OCI-LY1 (cell line): ENCODE measurements at regions not wholly inside any gene's neighbourhood (a gene's known extent, or its start where the extent isn't known, plus 50 kb on each side); places are given as distances from the start of the nearest gene placed in this dataset.

ENCODE experiments used
- H2AFZ ChIP-seq: fragments of 200-600 bp; sonication (generic), shearing (Covaris generic); 2 replicates; pipeline ENCODE4 v1.6.0; 2014; ENCODE audit warnings: antibody characterized with exemption, mild to moderate bottlenecking, low read length
- H3F3A ChIP-seq: fragments of 200-600 bp; sonication (generic), shearing (Covaris generic); 2 replicates; pipeline ENCODE4 v1.6.0; 2014; ENCODE audit warnings: mild to moderate bottlenecking, antibody characterized with exemption, low read length, moderate library complexity; ENCODE audit not compliant: insufficient read depth
- H3K27ac ChIP-seq: fragments of 200-600 bp; sonication (generic); 2 replicates; pipeline ENCODE4 v1.5.1; 2014; ENCODE audit warnings: low read length, mixed run types, mild to moderate bottlenecking, low read depth; ENCODE audit not compliant: poor library complexity, severe bottlenecking
- H3K27me3 ChIP-seq: fragments of 200-600 bp; sonication (generic); 2 replicates; pipeline ENCODE4 v1.6.0; 2014; ENCODE audit warnings: antibody characterized with exemption, mild to moderate bottlenecking, low read length, moderate library complexity; ENCODE audit not compliant: insufficient read depth
- H3K36me3 ChIP-seq: fragments of 200-600 bp; sonication (generic); 2 replicates; pipeline ENCODE4 v1.6.1; 2014; ENCODE audit warnings: mild to moderate bottlenecking, antibody characterized with exemption, low read length, moderate library complexity, mixed read lengths; ENCODE audit not compliant: insufficient read depth
- H3K4me1 ChIP-seq: fragments of 200-600 bp; sonication (generic); 2 replicates; pipeline ENCODE4 v1.5.1; 2014; ENCODE audit warnings: mild to moderate bottlenecking, low read length, moderate library complexity; ENCODE audit not compliant: insufficient read depth, severe bottlenecking
- H3K4me2 ChIP-seq: fragments of 200-600 bp; sonication (generic), shearing (Covaris generic); 2 replicates; pipeline ENCODE4 v1.6.1; 2014; ENCODE audit warnings: low read length
- H3K4me3 ChIP-seq: fragments of 200-600 bp; sonication (generic); 2 replicates; pipeline ENCODE4 v1.5.1; 2014; ENCODE audit warnings: low read length, low read depth, mild to moderate bottlenecking, mixed read lengths; ENCODE audit not compliant: poor library complexity, severe bottlenecking
- H3K79me2 ChIP-seq: fragments of 200-600 bp; shearing (Covaris generic); 2 replicates; pipeline ENCODE4 v1.6.1; 2016; ENCODE audit warnings: mixed run types, low read length, mixed read lengths; ENCODE audit not compliant: insufficient read depth
- H3K9ac ChIP-seq: fragments of 200-600 bp; sonication (generic), shearing (Covaris generic); 2 replicates; pipeline ENCODE4 v1.6.1; 2014; ENCODE audit warnings: mild to moderate bottlenecking, low read length, mixed read lengths
- H3K9me2 ChIP-seq: fragments of 200-600 bp; sonication (generic), shearing (Covaris generic); 2 replicates; pipeline ENCODE4 v1.6.1; 2014; ENCODE audit warnings: low read depth, mild to moderate bottlenecking, low read length, mixed read lengths
- H3K9me3 ChIP-seq: fragments of 200-600 bp; shearing (Covaris generic); 2 replicates; pipeline ENCODE4 v1.6.1; 2014; ENCODE audit warnings: low read length, mixed read lengths
- H4K20me1 ChIP-seq: fragments of 200-600 bp; sonication (generic), shearing (Covaris generic); 2 replicates; pipeline ENCODE4 v1.6.0; 2016; ENCODE audit warnings: mild to moderate bottlenecking, low read length; ENCODE audit not compliant: insufficient read depth
- EZH2 ChIP-seq: fragments of 200-600 bp; sonication (generic), shearing (Covaris generic); IDR thresholded peaks from 2 replicates; pipeline ENCODE4 v1.8.0; 2017; ENCODE audit warnings: borderline replicate concordance, mixed run types, mild to moderate bottlenecking, antibody characterized with exemption, low read length, moderate library complexity, mixed read lengths
- TF ChIP-seq, protein P1 (sequence below): fragments of 200-600 bp; sonication (generic), shearing (Covaris generic); IDR thresholded peaks from 2 replicates; pipeline ENCODE4 v1.5.1; 2017; ENCODE audit warnings: mild to moderate bottlenecking, antibody characterized with exemption, low read length, moderate library complexity, mixed read lengths

- no peaks in the 10 kb centered on the region for H3K9me2 ChIP-seq
- no peaks in the 10 kb centered on the region for H3K36me3 ChIP-seq
- no peaks in the 10 kb centered on the region for H4K20me1 ChIP-seq
- H3K79me2 ChIP-seq: no peaks in the 10 kb centered on the region
- H3K4me2 ChIP-seq: no peak overlapping the region
- no peak overlapping the region for H2AFZ ChIP-seq
- H3K27ac ChIP-seq: no peak overlapping the region
- no peak overlapping the region for H3K4me3 ChIP-seq
- no peaks in the 10 kb centered on the region for H3K4me1 ChIP-seq
- peaks cover 10% of the 10 kb centered on the region; the same call in 1 of the 2 replicates for H3K27me3 ChIP-seq
- TF ChIP-seq EZH2: no peak
- TF ChIP-seq, protein P1, sequence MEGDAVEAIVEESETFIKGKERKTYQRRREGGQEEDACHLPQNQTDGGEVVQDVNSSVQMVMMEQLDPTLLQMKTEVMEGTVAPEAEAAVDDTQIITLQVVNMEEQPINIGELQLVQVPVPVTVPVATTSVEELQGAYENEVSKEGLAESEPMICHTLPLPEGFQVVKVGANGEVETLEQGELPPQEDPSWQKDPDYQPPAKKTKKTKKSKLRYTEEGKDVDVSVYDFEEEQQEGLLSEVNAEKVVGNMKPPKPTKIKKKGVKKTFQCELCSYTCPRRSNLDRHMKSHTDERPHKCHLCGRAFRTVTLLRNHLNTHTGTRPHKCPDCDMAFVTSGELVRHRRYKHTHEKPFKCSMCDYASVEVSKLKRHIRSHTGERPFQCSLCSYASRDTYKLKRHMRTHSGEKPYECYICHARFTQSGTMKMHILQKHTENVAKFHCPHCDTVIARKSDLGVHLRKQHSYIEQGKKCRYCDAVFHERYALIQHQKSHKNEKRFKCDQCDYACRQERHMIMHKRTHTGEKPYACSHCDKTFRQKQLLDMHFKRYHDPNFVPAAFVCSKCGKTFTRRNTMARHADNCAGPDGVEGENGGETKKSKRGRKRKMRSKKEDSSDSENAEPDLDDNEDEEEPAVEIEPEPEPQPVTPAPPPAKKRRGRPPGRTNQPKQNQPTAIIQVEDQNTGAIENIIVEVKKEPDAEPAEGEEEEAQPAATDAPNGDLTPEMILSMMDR: no peak
- no peaks in the 10 kb centered on the region for H3F3A ChIP-seq
- H3K9ac ChIP-seq: no peak overlapping the region
- H3K9me3 ChIP-seq: no peaks in the 10 kb centered on the region
Observed at GRCh38 chr1:10868599-10868965, 72.1 kb upstream of the CASZ1 start.

DNA sequence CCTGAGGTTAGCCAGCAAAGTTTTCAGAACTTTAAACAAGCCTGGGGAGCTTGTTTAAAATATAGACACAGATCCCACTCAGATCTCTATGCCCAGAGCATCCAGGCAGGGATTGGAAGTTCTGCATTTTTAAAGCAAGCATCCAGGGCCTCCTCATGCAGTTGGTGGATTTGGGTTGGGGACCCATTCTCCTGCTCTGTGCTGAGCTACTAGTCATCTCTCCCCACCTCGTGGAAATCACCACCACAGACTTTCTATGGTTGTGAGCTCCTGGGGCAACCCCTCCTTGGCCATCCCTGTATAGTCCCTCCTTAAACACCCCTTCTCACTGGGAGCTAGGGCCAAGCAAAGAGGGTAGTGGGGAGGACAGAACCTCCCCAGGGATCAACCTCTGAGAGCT is 73.5 kb upstream of the CASZ1 start:
- Histone ChIP-seq H4K20me1 (no peaks in the 10 kb centered on the region), H3F3A (no peaks in the 10 kb centered on the region), H3K9ac (no peak overlapping the region), H3K79me2 (no peaks in the 10 kb centered on the region), H2AFZ (no peak overlapping the region), H3K27me3 (0 out of 2 replicates have a peak, but pooled peaks cover 7% of the 10 kb centered on the region), H3K36me3 (no peaks in the 10 kb centered on the region), H3K4me2 (no peak overlapping the region), H3K9me2 (no peaks in the 10 kb centered on the region), H3K9me3 (no peaks in the 10 kb centered on the region), H3K27ac (no peak overlapping the region), H3K4me3 (no peak overlapping the region), H3K4me1 (no peaks in the 10 kb centered on the region)
- TF ChIP-seq, protein P1: no peak
- TF ChIP-seq EZH2: no peak

GRCh38 chr1:10870493-10871096 is 74.1 kb upstream of the CASZ1 start:
- no peak overlapping the region for H3K4me2 ChIP-seq
- H3K36me3 ChIP-seq: no peaks in the 10 kb centered on the region
- no peak overlapping the region for H3K27ac ChIP-seq
- H3K9me3 ChIP-seq: no peaks in the 10 kb centered on the region
- no peak overlapping the region for H3K9ac ChIP-seq
- TF ChIP-seq, protein P1: no peak
- no peak for TF ChIP-seq EZH2
- no peaks in the 10 kb centered on the region for H3K79me2 ChIP-seq
- H3F3A ChIP-seq: no peaks in the 10 kb centered on the region
- no peaks in the 10 kb centered on the region for H4K20me1 ChIP-seq
- no peak overlapping the region for H2AFZ ChIP-seq
- no peaks in the 10 kb centered on the region for H3K9me2 ChIP-seq
- no peaks in the 10 kb centered on the region for H3K4me1 ChIP-seq
- H3K27me3 ChIP-seq: 0 out of 2 replicates have a peak, but pooled peaks cover 7% of the 10 kb centered on the region
- H3K4me3 ChIP-seq: no peak overlapping the region
